Limb (tissue), 2 donors: ENCODE measurements at regions not wholly inside any gene's neighbourhood (a gene's known extent, or its start where the extent isn't known, plus 50 kb on each side); places are given as distances from the start of the nearest gene placed in this dataset.

ENCODE experiments used
- DNase-seq, 2 donors: peaks; one replicate each; pipeline ENCODE4 v3.0.0-alpha.2; 2016; ENCODE audit errors: extremely low spot score in 2 of 2

DNA sequence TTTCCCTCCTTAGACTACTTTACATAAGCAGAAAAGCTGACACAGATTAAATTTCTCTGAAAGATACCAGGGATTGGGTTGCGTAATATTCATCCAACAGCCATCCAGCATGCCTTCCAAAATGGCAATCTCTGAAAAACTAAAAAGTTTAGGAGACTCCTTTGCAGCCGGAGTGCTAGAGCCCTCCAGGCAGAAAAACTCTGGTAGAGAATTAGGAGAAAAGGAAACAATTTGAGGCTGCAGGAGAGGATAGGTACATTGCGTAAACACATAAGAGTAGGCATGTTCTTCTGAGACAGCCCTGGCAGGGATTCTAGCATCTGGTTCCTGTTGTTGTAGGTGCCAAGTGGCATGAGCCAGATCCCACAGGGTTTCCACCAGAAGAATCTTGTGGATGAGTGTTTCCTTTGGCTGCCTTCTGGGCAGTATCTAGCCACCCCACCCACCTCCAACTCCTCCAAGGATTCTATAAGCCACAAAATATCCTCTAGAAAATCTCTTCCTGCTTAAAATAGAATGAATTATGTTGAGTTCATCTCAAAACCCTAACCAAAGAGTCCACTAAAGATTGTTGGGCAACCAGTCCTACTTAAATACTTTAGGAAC is 402.4 kb downstream of the HGF start:
- DNase-seq, result no peak

DNA sequence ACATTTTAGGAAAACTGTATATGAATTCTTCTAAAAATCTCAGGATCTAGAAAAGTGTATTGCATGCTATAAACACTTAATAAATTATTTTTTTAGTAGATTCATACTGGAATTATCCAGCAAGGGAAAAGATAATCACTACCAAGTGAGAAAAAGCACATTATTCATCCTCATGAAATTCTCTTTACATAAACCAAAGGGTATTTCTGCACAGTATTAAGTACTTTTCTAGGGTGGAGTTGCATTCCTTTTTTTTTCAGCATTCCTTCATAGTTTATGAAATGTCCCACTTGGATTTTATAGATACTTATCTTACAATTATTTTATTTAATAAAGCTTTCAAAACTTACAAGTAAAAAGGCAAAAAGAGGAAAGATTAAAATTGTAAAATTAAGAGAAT is 403.3 kb downstream of the HGF start:
- no peak for DNase-seq

DNA sequence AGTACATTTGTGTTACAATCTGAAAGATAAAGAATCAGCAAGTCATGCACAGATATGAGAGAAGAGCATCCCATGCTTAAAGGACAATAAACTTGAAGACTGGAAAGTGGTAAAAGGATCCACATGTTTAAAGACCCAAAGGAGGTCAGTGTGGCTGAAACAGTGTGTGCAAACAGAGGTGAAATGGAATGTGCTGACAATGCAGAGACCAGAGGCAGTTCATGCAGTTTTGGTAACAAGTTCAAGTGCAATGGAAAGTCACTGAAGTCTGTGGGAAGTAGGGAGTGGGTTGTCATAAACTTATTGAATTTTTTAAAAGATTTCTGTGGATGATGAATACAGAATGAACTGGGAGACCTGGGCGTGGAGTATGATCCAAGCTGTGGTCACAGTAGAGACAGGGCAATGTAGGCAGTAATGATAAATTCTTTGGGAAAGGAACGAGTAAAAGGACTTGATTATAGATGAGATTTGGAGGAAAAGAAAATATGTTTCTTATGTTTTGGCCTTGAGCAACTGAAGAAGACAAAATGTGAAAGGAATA is 408.0 kb downstream of the HGF start:
- no peak for DNase-seq

DNA sequence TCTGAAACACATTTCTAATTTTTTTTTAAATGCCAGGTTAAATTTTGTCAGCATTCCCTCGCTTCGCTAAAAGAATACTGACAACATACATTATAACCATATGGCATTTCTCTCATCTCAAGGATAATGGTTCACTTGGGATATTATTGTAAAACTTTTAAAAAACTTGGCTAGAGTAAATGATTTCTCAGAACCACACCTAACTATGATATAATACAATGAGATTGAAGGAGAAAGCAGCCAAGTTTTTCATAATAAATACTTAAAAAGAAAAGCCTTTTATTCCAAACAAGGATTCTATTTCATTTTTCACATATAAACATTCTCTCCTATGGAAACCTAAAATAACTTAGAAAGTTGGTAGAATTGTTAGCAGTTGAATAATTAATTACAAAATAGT is 413.9 kb downstream of the HGF start:
- DNase-seq, result peak in 1 of 2 donors; percentile 37

DNA sequence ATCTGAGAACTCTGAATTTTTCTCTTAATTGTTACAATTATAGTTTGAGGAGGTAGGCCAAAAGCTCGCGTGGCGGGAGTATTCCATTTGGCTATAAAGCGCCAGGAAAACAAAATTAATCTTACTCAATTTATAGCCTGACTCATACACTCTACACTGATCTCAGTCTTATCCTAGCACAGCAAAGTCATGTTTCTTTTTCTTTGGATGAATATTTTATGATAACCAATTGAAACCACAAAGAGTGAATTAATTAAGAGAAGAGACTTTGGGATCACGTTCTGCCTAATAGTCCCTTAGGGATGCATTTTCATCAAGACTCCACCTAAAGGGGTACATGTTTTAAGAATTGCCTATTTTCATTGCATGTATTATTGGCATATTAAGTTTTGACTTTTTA is 420.8 kb downstream of the HGF start:
- no peak for DNase-seq

DNA sequence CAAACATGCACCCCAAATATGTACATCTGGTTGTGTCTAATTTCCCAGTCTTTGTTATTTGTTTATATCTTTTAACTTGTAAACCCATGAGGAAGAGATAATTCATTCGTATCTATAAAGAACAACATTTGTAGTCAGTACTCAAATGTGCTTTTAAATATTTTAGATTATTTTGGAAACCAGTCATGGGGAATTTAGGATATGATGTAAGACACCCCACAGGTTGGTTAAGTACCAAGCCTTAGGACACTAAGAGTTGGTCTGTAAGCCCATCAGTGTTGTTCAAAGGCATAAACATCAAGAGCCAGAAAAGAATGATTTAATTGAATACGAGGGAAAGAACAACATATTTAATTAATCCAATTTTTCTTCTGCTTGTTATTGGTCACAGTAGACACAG is 421.1 kb upstream of the SEMA3C start:
- DNase-seq, result no peak

DNA sequence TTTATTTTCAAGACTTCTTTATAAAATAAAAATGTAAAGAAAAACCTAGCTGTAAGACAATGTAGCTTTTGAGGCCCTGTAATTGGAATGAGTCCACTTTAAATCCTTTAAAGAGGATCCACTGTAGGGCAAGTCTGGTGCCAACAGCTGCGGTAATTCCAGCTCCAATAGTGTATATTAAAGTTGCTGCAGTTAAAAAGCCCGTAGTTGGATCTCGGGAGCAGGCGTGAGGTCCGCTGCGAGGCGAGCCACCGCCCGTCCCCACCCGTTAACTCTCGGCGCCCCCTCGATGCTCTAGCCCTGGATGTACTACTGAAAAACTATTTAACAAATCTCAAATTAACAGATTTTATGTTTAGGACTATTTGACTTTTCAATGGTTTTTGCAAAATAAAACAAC is 414.7 kb upstream of the SEMA3C start:
- no peak for DNase-seq

DNA sequence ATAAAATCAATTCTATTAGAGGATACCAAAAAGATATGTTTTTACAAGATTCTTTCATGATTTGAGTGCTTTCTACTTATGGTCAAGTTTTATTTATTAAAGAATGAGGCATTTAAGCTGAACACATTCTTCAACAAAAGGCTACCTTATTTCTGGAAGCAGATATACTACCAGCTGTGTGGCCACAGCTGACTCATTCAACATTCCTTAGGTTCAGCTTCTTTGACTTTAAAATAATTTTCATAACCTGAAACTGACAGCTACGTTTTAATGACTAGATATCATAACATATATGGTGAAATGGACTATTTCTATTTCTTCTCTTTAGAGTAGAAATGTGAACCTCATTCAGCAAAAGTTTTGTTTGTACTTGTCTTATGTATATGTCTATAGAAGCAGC is 414.2 kb upstream of the SEMA3C start:
- no peak for DNase-seq

DNA sequence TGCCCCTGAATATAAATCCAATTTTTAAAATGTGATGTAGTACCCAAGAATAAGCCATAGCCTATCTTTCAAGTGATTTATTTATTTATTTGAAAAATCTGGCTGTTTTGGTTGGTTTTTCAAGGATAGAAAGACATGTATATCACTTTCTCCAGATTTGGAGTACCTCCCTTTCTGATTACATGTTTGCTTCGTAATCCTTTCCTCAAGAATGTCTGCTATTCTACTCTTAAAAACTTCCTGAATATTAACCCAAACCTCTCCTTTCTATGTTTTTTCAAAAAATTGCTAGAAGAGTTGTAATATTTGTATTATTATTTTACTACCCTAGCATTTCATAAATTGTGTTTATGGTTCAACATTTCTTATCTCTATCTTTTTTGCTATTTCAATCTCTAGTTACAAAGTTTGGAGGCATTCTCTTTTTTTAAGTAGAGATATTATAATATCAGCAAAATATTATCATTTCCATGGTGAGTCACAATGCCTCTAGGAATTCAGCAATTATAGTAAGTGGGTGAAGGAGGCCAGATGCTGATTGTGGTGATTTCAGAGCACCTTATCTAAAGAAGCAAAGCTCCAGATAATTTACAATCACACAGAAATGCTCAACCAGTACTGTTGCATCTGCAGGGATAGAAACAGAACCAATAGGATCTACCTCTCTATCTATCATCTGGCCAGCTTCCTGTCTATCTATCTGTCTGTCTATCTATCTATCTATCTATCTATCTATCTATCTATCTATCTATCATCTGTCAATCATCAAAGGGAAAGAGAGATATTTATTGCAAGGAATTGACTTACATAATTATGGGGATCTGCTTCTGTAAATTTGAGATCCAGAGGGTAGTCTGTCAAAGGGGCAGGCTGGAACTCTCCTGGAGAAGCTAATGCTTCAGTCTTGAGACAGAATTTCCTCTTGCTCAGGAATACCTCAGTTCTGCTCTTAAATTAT is 412.5 kb upstream of the SEMA3C start:
- DNase-seq, result no peak

DNA sequence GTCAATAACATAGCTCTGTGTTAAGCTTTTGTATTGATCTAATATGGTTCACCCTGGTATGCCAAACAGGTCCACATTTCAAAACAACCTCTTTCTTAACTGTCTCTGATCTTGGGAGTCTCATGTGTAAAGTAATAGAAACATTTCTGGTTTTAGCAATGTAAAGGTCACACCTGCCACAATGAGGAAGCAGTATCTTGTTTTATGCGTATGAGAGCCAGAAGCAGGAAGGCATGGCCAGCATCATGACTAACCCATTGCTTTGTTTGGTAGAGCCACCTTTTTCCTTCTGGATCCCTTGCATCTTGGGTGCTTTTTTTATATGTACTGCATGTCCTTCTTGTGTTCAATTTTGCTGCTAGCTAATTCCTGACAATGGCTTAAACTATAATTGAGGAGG is 411.3 kb upstream of the SEMA3C start:
- DNase-seq, result no peak

DNA sequence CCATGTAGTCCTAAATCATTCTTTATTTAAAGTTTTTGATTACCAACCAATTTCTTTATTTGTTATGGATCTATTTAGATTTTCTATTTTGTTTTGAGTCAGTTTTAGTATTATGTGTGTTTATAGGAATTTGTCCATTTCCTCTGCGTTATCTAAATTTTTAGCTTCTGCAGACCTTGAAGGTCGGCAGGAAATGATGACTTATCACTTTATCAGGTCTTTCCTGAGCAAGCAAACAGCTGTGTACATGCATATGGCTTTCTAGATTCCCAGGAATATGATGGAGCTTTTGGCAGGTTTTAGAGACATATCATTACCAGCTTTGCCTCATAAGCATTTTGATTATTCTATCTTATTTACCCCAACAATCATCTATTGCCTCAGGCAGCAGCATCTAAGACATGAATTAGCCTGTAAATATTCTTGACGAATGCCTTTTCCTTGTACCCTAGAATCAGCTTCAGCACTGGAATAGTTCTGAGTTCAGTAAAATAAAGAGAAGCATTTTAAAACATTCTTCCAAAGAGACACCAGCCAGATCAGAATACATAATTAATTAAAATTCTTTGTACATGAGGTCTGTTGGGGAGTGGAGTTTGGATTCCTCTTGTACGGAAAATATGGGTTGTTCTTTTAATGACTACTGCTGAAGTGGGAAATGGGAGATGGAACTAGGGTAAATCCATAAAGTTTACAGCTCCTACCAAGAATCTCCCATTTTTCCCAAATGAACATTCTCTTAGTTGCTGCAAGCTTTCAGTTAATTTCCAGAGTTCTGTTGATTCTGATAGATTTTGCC is 408.8 kb upstream of the SEMA3C start:
- no peak for DNase-seq

DNA sequence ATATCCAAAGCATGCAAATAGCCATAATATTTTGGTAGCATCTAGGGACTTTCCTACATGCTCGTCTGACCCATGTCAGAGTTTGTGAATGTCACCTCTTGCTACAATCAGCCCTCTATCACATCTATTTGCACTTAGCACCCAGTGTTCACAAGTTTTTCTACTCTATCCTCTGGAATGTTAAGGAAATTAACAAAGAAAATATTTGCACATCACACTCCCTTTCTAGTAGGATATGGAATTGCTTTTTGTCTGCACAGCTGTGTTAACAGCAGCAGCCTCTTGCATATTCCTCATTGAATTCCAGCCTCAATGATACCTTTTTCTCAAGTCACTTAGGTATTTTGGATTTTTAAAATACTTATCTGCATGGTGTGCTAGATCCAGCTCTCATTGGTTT is 403.1 kb upstream of the SEMA3C start:
- no peak for DNase-seq

DNA sequence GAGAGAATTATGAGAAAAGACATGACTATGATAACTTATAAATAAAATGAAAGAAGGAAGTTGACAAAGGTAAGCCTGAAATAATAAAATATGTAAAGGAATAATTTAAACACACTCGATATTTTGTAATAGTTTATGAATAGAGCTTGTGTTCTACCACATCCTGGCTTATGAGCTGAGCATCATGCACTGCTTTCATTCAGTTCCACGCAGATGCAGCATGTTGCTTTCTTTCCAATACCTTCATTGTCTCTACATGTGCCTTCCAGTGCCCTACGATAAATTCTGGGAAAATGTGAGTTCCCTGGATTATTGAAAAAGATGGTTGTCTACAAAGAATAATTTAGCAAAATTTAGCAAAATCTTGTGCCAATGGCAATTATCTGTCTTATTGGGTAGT is 398.9 kb upstream of the SEMA3C start:
- no peak for DNase-seq

DNA sequence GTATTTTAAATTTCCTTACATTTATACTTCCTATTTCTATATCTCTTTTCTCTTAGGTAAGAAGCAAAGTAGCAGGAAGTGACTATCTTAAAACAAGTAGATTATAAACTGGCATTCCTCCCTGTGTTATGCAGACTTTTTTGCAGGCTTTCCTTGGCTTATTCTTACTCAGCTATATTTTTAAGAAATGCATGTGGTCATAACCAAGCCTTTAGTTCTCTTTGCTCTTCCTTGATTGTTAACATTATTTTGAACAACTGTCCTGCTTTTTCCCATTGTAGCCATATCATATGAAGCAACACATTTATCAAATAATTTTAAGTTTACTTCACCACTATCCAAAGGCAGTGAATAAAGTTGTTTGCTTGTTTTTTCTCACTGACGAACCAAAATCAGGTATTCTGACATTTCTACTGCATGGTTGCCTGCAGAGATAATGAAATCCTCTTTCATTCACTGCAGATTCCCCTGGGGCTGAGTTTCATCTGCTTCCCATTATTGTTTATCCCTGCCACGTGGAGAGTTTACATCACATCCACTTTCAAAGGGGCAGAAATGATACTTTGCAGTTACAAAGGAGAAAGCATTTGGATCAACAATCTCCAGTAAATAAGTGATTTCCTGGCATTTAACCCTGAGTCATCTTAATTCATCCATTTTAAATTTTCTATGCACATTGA is 389.9 kb upstream of the SEMA3C start:
- DNase-seq, result peak in 1 of 2 donors; percentile 9

DNA sequence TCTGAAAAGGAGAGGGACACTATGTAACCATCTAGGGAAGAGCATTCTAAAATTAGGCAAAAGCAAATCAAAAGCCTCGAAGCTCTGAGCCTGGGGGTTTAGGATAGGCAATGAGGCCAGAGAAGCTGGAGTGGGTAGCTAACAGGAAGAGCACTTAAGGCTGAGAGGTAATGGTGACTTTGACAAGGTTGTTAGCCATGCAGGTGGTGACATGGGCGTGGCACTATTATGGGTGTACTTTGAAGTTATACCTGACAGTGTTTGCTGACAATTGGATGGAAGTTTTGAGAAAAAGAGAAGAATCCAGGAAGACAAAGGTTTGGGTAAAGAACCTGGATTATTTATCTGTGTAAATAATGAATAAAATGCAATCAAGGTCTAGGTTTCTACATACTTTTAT is 383.0 kb upstream of the SEMA3C start:
- DNase-seq, result no peak

DNA sequence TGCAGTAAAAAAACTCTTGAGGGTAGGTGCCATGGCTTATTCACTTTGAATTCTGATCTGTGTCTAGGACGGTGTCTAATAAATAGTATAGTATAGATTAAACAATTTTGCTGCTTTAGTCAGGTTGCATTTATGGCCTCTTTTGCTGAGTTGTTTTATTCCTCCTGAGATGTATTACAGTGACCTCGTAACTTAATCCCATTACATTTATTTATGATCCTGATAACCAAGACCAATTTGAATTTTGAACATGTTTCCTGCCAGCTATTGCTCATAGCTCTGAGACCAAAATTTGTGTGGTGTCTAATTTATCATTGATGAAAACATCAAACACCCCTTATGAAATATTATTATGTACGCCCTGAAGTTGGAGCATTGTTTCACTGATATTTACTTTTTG is 381.9 kb upstream of the SEMA3C start:
- no peak for DNase-seq

DNA sequence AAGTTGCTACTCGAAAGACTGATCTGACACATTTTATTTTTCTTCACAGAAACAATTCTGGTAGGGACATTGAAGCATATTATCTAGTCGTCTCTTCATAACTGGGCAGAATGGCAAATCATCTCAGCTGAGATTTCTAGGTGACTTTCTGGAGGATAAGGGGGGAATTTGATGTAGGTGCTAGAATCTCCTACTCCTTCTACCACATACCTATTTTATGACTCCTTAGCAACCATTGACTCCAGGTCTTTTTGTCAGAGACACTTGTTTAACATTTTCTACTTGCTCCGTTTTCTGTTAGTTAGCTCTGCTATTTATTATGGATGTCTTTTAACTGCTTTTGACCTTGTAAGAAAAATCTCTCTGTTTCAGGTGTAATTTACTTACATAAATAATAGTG is 380.9 kb upstream of the SEMA3C start:
- DNase-seq, result no peak

DNA sequence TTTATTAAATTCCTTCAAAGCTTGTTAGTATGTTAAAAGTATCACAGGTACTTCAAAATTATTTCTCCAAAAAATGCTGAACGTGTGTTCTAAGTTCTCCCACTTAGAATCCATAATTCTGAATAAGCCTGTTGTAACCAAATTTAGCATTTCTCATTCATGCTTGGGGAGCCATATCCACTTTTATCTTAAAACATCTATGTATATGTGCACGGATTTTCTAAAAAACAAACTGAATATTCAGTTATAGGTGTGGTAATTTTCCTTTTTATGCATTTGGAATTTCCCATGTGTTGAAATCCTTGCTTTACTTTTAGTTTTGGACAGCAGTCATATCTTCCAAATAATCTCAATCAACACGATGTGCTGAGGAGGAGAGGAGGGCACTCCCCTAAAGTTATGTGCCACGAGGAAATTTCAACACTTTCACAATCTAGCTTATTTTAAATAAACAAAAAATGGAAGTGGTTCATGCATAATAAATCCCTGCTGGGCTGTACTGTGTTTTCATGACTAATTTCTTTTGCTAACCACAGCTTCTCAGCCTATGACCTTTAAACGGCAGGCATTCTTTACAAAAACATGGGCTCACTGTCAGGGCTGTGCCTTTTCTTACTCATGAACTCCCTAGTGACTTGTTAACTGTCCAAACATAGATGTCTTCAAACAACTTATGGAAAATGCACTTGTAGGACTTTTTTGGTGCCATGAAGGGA is 380.3 kb upstream of the SEMA3C start:
- peak in 1 of 2 donors; percentile 10 for DNase-seq

DNA sequence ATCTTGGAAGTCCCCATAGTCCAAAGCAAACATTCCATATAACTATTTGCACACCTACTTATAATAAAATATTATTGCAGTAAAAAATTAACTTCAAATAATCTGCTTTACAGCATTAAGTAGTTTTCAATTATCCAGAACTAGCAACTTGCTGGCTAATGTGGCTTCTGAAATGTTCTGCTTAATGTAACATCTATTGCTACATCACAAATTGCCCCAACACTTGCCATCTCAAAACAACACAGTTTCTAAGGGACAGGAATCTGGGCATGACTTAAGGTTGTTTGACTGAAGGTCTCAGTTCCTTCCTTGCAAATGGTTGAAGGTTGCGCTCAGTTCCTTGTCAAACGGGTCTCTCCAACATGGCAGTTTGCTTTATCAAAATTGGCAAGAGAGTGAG is 378.5 kb upstream of the SEMA3C start:
- no peak for DNase-seq

DNA sequence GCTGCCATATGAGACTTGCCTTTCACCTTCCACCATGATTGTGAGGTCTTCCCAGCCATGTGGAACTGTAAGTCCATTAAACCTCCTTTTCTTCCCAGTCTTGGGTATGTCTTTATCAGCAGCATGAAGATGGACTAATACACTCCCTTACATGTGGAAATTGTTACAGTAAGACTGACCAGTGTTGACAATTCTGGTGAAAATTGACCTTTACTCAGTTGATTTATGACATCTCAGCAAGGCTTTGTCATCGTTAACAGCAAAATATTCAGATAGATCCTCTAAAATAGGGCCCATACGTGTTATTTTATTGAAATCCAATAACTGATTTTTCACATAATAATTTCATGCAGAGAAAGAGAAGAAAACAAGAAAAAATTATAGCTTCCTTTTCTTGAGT is 377.9 kb upstream of the SEMA3C start:
- no peak for DNase-seq
